H1 (cell line): ENCODE measurements at regions not wholly inside any gene's neighbourhood (a gene's known extent, or its start where the extent isn't known, plus 50 kb on each side); places are given as distances from the start of the nearest gene placed in this dataset.

Experiments used
- CTCF ChIA-PET: fragments of 300-600 bp; sonication (Branson Sonifier 250); formaldehyde crosslinking; loops from one replicate; lab custom pipeline; 2021; ENCODE audit not compliant: partially characterized antibody; lab: Charles Lee
- POLR2A ChIA-PET: fragments of 300-600 bp; sonication (Branson Sonifier 250); formaldehyde crosslinking; loops from one replicate; lab custom pipeline; 2021; ENCODE audit warnings: inconsistent platforms; ENCODE audit not compliant: partially characterized antibody; lab: Charles Lee
- DNase-seq, 2 experiments: peaks; one replicate each; pipeline versions ENCODE4 v3.0.0 to v3.0.0-alpha.2; 2010 to 2022; ENCODE audit warnings: low spot score in 2 of 2, low read depth in 1 of 2, mixed read lengths in 1 of 2
- FAIRE-seq: peaks from 2 replicates; lab custom pipeline; 2011; peaks lifted over from hg19 to GRCh38; lab: Jason Lieb, UNC
- H2AFZ ChIP-seq: 2 replicates; pipeline ENCODE4 v1.8.1; 2012; ENCODE audit warnings: low read length, inconsistent platforms
- H2AK5ac ChIP-seq: 2 replicates; pipeline ENCODE4 v1.6.1; 2013; ENCODE audit warnings: low read depth, low read length
- H2BK120ac ChIP-seq: replicated peaks from 2 replicates; pipeline ENCODE3; 2013; ENCODE audit warnings: low read depth, low read length, inconsistent platforms
- H2BK12ac ChIP-seq: 2 replicates; pipeline ENCODE4 v1.6.1; 2013; ENCODE audit warnings: low read depth, low read length
- H2BK15ac ChIP-seq: 2 replicates; pipeline ENCODE4 v1.6.1; 2013; ENCODE audit warnings: low read length
- H2BK20ac ChIP-seq: 2 replicates; pipeline ENCODE4 v1.6.1; 2013; ENCODE audit warnings: low read length
- H2BK5ac ChIP-seq: 2 replicates; pipeline ENCODE4 v1.6.1; 2013; ENCODE audit warnings: low read depth, low read length
- H3K14ac ChIP-seq: 2 replicates; pipeline ENCODE4 v1.6.1; 2013; ENCODE audit warnings: inconsistent platforms; ENCODE audit not compliant: insufficient read length
- H3K18ac ChIP-seq: 2 replicates; pipeline ENCODE4 v1.6.1; 2013; ENCODE audit warnings: low read length; ENCODE audit errors: extremely low read depth
- H3K23ac ChIP-seq: 2 replicates; pipeline ENCODE4 v1.6.1; 2013; ENCODE audit warnings: inconsistent platforms; ENCODE audit not compliant: insufficient read length
- H3K23me2 ChIP-seq: 2 replicates; pipeline ENCODE4 v1.6.1; 2013; ENCODE audit warnings: low read depth, low read length
- H3K27ac ChIP-seq: 2 replicates; pipeline ENCODE4 v1.6.1; 2011; ENCODE audit warnings: low read depth, low read length, inconsistent platforms
- H3K27me3 ChIP-seq, 4 experiments: replicated peaks in 1 of 4; 1 replicate in 1 of 4; 2 replicates in 3 of 4; pipeline versions ENCODE4 v1.6.1 to v1.8.1; 2011 to 2013; ENCODE audit warnings: low read length in 3 of 4, mild to moderate bottlenecking in 3 of 4, inconsistent platforms in 2 of 4, mixed read lengths in 2 of 4, moderate library complexity in 1 of 4; ENCODE audit not compliant: control insufficient read depth in 3 of 4, insufficient read depth in 3 of 4; ENCODE audit errors: extremely low read depth in 1 of 4
- H3K36me3 ChIP-seq, 4 experiments: 2 replicates each; pipeline versions ENCODE4 v1.6.1 to v1.8.1; 2011 to 2013; ENCODE audit warnings: mild to moderate bottlenecking in 4 of 4, low read length in 3 of 4, moderate library complexity in 2 of 4, control low read depth in 1 of 4, inconsistent platforms in 1 of 4; ENCODE audit not compliant: insufficient read depth in 4 of 4, control insufficient read depth in 2 of 4
- H3K4ac ChIP-seq: replicated peaks from 2 replicates; pipeline ENCODE3; 2013; ENCODE audit warnings: low read length, low read depth, mixed read lengths, inconsistent platforms; ENCODE audit not compliant: insufficient read length
- H3K4me1 ChIP-seq, 4 experiments: replicated peaks in 1 of 4; 1 replicate in 1 of 4; 2 replicates in 3 of 4; pipeline versions ENCODE4 v1.6.1 to v1.8.1; 2011 to 2013; ENCODE audit warnings: low read length in 3 of 4, inconsistent platforms in 2 of 4, mixed read lengths in 1 of 4; ENCODE audit not compliant: insufficient read depth in 4 of 4, control insufficient read depth in 3 of 4
- H3K4me2 ChIP-seq, 2 experiments: 2 replicates each; pipeline versions ENCODE4 v1.6.1 to v1.8.1; 2011 to 2013; ENCODE audit warnings: low read depth in 2 of 2, low read length in 2 of 2, control low read depth in 1 of 2, inconsistent platforms in 1 of 2, mild to moderate bottlenecking in 1 of 2; ENCODE audit not compliant: insufficient read depth in 1 of 2
- H3K4me3 ChIP-seq, 4 experiments: fragments of 200-600, 300-600 bp in 1 of 4; sonication (generic), shearing (Covaris generic), sonication (Bioruptor Twin) in 1 of 4; 2 replicates each; pipeline versions ENCODE4 v1.5.1 to v1.8.1; 2011 to 2016; ENCODE audit warnings: low read length in 4 of 4, low read depth in 3 of 4, control low read depth in 2 of 4, inconsistent platforms in 2 of 4, mild to moderate bottlenecking in 2 of 4, mixed read lengths in 1 of 4, moderate library complexity in 1 of 4; ENCODE audit not compliant: insufficient read depth in 2 of 4; ENCODE audit errors: extremely low read depth in 1 of 4
- H3K56ac ChIP-seq: replicated peaks from 2 replicates; pipeline ENCODE3; 2013; ENCODE audit warnings: low read depth, mild to moderate bottlenecking, mixed read lengths, low read length, inconsistent platforms; ENCODE audit not compliant: insufficient read length
- H3K79me1 ChIP-seq: 2 replicates; pipeline ENCODE4 v1.6.1; 2013; ENCODE audit warnings: low read depth, low read length, control low read depth
- H3K79me2 ChIP-seq, 2 experiments: 2 replicates each; pipeline versions ENCODE4 v1.6.1 to v1.8.1; 2012 to 2013; ENCODE audit warnings: low read length in 2 of 2, mild to moderate bottlenecking in 2 of 2, inconsistent platforms in 1 of 2; ENCODE audit not compliant: insufficient read depth in 2 of 2, control insufficient read depth in 1 of 2
- H3K9ac ChIP-seq, 4 experiments: replicated peaks in 1 of 4; 1 replicate in 1 of 4; 2 replicates in 3 of 4; pipeline versions ENCODE4 v1.6.1 to v1.8.1; 2011 to 2013; ENCODE audit warnings: low read depth in 3 of 4, low read length in 3 of 4, control low read depth in 2 of 4, mild to moderate bottlenecking in 2 of 4, moderate library complexity in 2 of 4, inconsistent platforms in 1 of 4; ENCODE audit errors: extremely low read depth in 1 of 4
- H3K9me3 ChIP-seq, 2 experiments: 2 replicates each; pipeline versions ENCODE4 v1.6.1 to v1.8.1; 2012 to 2013; ENCODE audit warnings: mild to moderate bottlenecking in 2 of 2, moderate library complexity in 2 of 2, control low read depth in 1 of 2, inconsistent platforms in 1 of 2, low read depth in 1 of 2, low read length in 1 of 2, mixed read lengths in 1 of 2; ENCODE audit not compliant: insufficient read depth in 2 of 2
- H4K20me1 ChIP-seq, 2 experiments: replicated peaks in 1 of 2; 2 replicates each; pipeline versions ENCODE3 to v1.8.1; 2011 to 2013; ENCODE audit warnings: inconsistent platforms in 2 of 2, low read length in 2 of 2, mild to moderate bottlenecking in 1 of 2; ENCODE audit not compliant: insufficient read depth in 2 of 2, control insufficient read depth in 1 of 2
- H4K5ac ChIP-seq: 2 replicates; pipeline ENCODE4 v1.6.1; 2013; ENCODE audit warnings: low read length, low read depth, mixed read lengths, inconsistent platforms; ENCODE audit not compliant: insufficient read length
- H4K8ac ChIP-seq: 2 replicates; pipeline ENCODE4 v1.8.0; 2013; ENCODE audit warnings: mild to moderate bottlenecking, moderate library complexity, low read length, inconsistent platforms; ENCODE audit not compliant: insufficient read depth; ENCODE audit errors: extremely low read depth
- H4K91ac ChIP-seq: replicated peaks from 2 replicates; pipeline ENCODE3; 2013; ENCODE audit warnings: low read length, mixed read lengths, inconsistent platforms; ENCODE audit not compliant: insufficient read length
- BACH1 ChIP-seq: IDR thresholded peaks from 2 replicates; pipeline ENCODE4 v1.6.1; 2012; ENCODE audit warnings: low read length, improper control_type of control experiment
- CHD2 ChIP-seq: IDR thresholded peaks from 2 replicates; pipeline ENCODE4 v1.6.1; 2012; ENCODE audit warnings: low read length, improper control_type of control experiment
- CTCF ChIP-seq, 3 experiments: IDR thresholded peaks; 1 replicate in 2 of 3; 2 replicates in 1 of 3; pipeline versions ENCODE4 v1.5.1 to v1.6.1; 2011; ENCODE audit warnings: low read length in 3 of 3, mild to moderate bottlenecking in 3 of 3, inconsistent platforms in 2 of 3, low read depth in 1 of 3, moderate library complexity in 1 of 3; ENCODE audit not compliant: insufficient read depth in 1 of 3; ENCODE audit errors: control extremely low read depth in 1 of 3
- GTF2F1 ChIP-seq: IDR thresholded peaks from 2 replicates; pipeline ENCODE4 v1.6.1; 2012; ENCODE audit warnings: low read depth, low read length, improper control_type of control experiment, borderline replicate concordance
- JUN ChIP-seq: IDR thresholded peaks from 2 replicates; pipeline ENCODE4 v1.6.1; 2011; ENCODE audit warnings: low read depth, mild to moderate bottlenecking, improper control_type of control experiment, low read length
- KDM5A ChIP-seq: fragments of 200-600 bp; IDR thresholded peaks from 2 replicates; pipeline ENCODE4 v1.7.1; 2012; ENCODE audit warnings: mild to moderate bottlenecking, low read length, inconsistent platforms, mixed read lengths
- SAP30 ChIP-seq: fragments of 300-600 bp; sonication (generic); IDR thresholded peaks from 2 replicates; pipeline ENCODE4 v1.7.1; 2012; ENCODE audit warnings: low read length, moderate library complexity, mild to moderate bottlenecking, inconsistent platforms; ENCODE audit not compliant: insufficient read depth, insufficient replicate concordance
- SIRT6 ChIP-seq: IDR thresholded peaks from one replicate; pipeline ENCODE4 v1.7.1; 2012; ENCODE audit warnings: low read length, inconsistent platforms
- TAF1 ChIP-seq: IDR thresholded peaks from 2 replicates; pipeline ENCODE4 v1.6.1; 2011; ENCODE audit warnings: mild to moderate bottlenecking, low read depth, low read length
- TBP ChIP-seq: IDR thresholded peaks from 2 replicates; pipeline ENCODE4 v1.6.1; 2011; ENCODE audit warnings: low read depth, low read length, improper control_type of control experiment
- WGBS, 2 experiments: shearing (Covaris generic) in 1 of 2; methylation state at CpG; one replicate each; pipeline versions ENCODE4 v1.1.6 to v1.1.7; 2013 to 2015; ENCODE audit warnings: low lambda C conversion rate in 2 of 2, mixed read lengths in 2 of 2, inconsistent platforms in 1 of 2, low coverage in 1 of 2, missing lambda C conversion rate in 1 of 2; ENCODE audit not compliant: insufficient replicate concordance in 2 of 2, insufficient coverage in 1 of 2, insufficient read length in 1 of 2; ENCODE audit errors: extremely low coverage in 1 of 2, missing lambda C conversion rate in 1 of 2; 5-methylcytosine and 5-hydroxymethylcytosine counted together
- TF ChIP-seq, protein P1 (sequence below): IDR thresholded peaks from 2 replicates; pipeline ENCODE4 v1.6.1; 2011; ENCODE audit warnings: low read depth, mild to moderate bottlenecking, low read length; ENCODE audit not compliant: insufficient read depth

DNA sequence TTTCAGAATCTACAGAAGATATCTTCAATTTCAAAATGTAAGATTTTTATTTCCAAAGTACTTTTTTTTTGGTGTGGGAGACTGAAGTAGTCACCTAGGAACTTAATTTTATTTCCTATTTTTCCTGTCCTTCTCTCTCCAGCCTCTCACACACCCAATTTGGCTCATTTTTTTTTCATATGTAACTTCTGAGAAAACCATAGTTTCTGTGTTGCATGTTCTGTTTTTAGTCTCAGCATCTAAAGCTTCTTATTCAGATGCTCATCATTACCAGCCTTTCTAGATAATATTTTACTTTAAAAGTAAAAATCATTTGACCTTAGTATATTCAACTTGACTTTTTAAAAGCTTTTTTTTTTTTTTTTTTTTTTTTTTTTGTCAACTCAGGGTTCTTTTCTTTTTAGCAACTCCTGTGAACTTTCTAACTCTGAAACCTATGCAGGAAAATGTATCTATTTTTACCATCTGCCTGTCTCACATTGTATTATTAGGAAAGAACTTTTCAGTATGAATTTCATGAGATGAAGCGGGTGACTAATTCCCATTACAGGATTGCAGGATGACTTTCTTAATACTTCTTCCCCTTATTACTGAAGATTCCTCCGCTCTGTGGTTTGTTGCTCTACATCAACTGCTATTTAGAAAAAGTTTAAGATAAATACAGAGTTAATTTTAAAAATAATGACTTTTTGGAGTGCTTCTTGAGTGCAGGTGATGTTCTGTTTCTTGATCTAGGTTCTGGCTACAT is 73.6 kb upstream of the LSM8 start:
- WGBS, 2 experiments: 89% methylated on average over 2 of the region's 2 CpGs; no CpG with 5 or more reads in 1 of the 2 experiments
- H2BK12ac ChIP-seq: no peak overlapping the region
- no peak overlapping the region for H3K9ac ChIP-seq
- no peak overlapping the region for H4K91ac ChIP-seq
- H3K4me1 ChIP-seq: no peaks in the 10 kb centered on the region
- H3K18ac ChIP-seq: no peak overlapping the region
- no peak overlapping the region for H3K4me2 ChIP-seq
- H3K79me1 ChIP-seq: no peaks in the 10 kb centered on the region
- no peaks in the 10 kb centered on the region for H4K20me1 ChIP-seq
- CTCF ChIA-PET: interaction anchor here (0.6 to 1.5 kb wide), 2 partner anchors 43 to 115 kb away, joined by 3 to 4 read pairs; no protein-coding TSS in a partner anchor
- no peak overlapping the region for H3K56ac ChIP-seq
- DNase-seq (no peak), FAIRE-seq (no peak)
- H2BK20ac ChIP-seq: no peak overlapping the region
- no peak overlapping the region for H3K23ac ChIP-seq
- no peaks in the 10 kb centered on the region for H3K23me2 ChIP-seq
- no peak overlapping the region for H4K5ac ChIP-seq
- H3K36me3 ChIP-seq: no peaks in the 10 kb centered on the region
- no peak overlapping the region for H2AK5ac ChIP-seq
- H2BK15ac ChIP-seq: no peak overlapping the region
- H3K27me3 ChIP-seq: no peaks in the 10 kb centered on the region
- no peak overlapping the region for H3K4me3 ChIP-seq
- H2BK120ac ChIP-seq: no peak overlapping the region
- no peak overlapping the region for H3K27ac ChIP-seq
- H3K9me3 ChIP-seq: peaks cover 4 to 13% of the 10 kb centered on the region in 2 experiments; a peak in 3 of 4 replicates
- POLR2A ChIA-PET: no interaction called here
- no peak overlapping the region for H4K8ac ChIP-seq
- no peaks in the 10 kb centered on the region for H3K79me2 ChIP-seq
- H3K4ac ChIP-seq: no peak overlapping the region
- H3K14ac ChIP-seq: no peak overlapping the region
- H2AFZ ChIP-seq: no peak overlapping the region
- no peak overlapping the region for H2BK5ac ChIP-seq
- TF ChIP-seq JUN (no peak), KDM5A (no peak), TBP (no peak), BACH1 (no peak), SAP30 (no peak), CTCF (IDR thresholded peaks at IDR 0.05; ENCODE audit: control extremely low read depth in 1 of 3, insufficient read depth in 1 of 3, low read depth in 1 of 3, low read length in 3 of 3) (no peak), SIRT6 (no peak), TAF1 (no peak), GTF2F1 (no peak), CHD2 (no peak)
- TF ChIP-seq, protein P1, sequence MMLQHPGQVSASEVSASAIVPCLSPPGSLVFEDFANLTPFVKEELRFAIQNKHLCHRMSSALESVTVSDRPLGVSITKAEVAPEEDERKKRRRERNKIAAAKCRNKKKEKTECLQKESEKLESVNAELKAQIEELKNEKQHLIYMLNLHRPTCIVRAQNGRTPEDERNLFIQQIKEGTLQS: no peak
